ENCODE measurements at regions not wholly inside any gene's neighbourhood (a gene's known extent, or its start where the extent isn't known, plus 50 kb on each side); places are given as distances from the start of the nearest gene placed in this dataset.

GRCh38 chr1:5572794-5573193 is 419.4 kb downstream of the NPHP4 start:
- DNase-seq (no peak), ATAC-seq (ENCODE audit: insufficient read depth, low read depth) (no peak)
- TF ChIP-seq CTCF (IDR thresholded peaks at IDR 0.05; ENCODE audit: borderline replicate concordance, extremely low read depth, low read length, poor library complexity, severe bottlenecking) (no peak), EZH2 (IDR thresholded peaks at IDR 0.05; ENCODE audit: borderline replicate concordance, low read depth, low read length, severe bottlenecking) (no peak)
- H3K27ac ChIP-seq (ENCODE audit: low read length), result no peak overlapping the region
- H4K20me1 ChIP-seq (ENCODE audit: insufficient read depth, low read length), result no peaks in the 10 kb centered on the region
- H3K79me2 ChIP-seq (ENCODE audit: insufficient read depth, low read length), result no peaks in the 10 kb centered on the region
- H3K4me1 ChIP-seq (ENCODE audit: insufficient read depth, low read length), result no peaks in the 10 kb centered on the region
- H3K27me3 ChIP-seq (ENCODE audit: insufficient read depth, low read length, poor library complexity), result no peaks in the 10 kb centered on the region
- H2AFZ ChIP-seq (ENCODE audit: low read depth, low read length), result no peak overlapping the region
- no peak overlapping the region for H3K4me2 ChIP-seq (ENCODE audit: insufficient read depth, low read length)
- H3K4me3 ChIP-seq (ENCODE audit: low read depth in 1 of 2, low read length in 2 of 2), result no peak overlapping the region
- H3K36me3 ChIP-seq (ENCODE audit: insufficient read depth, low read length), result no peaks in the 10 kb centered on the region
- H3K9ac ChIP-seq (ENCODE audit: low read depth, low read length), result no peak overlapping the region
- peaks cover 5% of the 10 kb centered on the region for H3K9me3 ChIP-seq (ENCODE audit: insufficient read depth, low read length, severe bottlenecking)

- no peak overlapping the region for H3K4me2 ChIP-seq (ENCODE audit: insufficient read depth, low read length)
Measured at GRCh38 chr1:5571861-5572401, 420.3 kb downstream of the NPHP4 start.

GRCh38 chr1:5571438-5571837 is 420.8 kb downstream of the NPHP4 start:
- Histone ChIP-seq H3K9ac (ENCODE audit: low read depth, low read length) (no peak overlapping the region), H3K79me2 (ENCODE audit: insufficient read depth, low read length) (no peaks in the 10 kb centered on the region), H4K20me1 (ENCODE audit: insufficient read depth, low read length) (no peaks in the 10 kb centered on the region), H3K4me1 (ENCODE audit: insufficient read depth, low read length) (no peaks in the 10 kb centered on the region), H3K36me3 (ENCODE audit: insufficient read depth, low read length) (no peaks in the 10 kb centered on the region), H3K27ac (ENCODE audit: low read length) (no peak overlapping the region), H3K4me2 (ENCODE audit: insufficient read depth, low read length) (no peak overlapping the region), H3K9me3 (ENCODE audit: insufficient read depth, low read length, severe bottlenecking) (peaks cover 5% of the 10 kb centered on the region), H3K27me3 (ENCODE audit: insufficient read depth, low read length, poor library complexity) (no peaks in the 10 kb centered on the region), H3K4me3 (ENCODE audit: low read depth in 1 of 2, low read length in 2 of 2) (no peak overlapping the region), H2AFZ (ENCODE audit: low read depth, low read length) (no peak overlapping the region)
- ATAC-seq (ENCODE audit: insufficient read depth, low read depth), result no peak
- TF ChIP-seq CTCF (IDR thresholded peaks at IDR 0.05; ENCODE audit: borderline replicate concordance, extremely low read depth, low read length, poor library complexity, severe bottlenecking) (no peak), EZH2 (IDR thresholded peaks at IDR 0.05; ENCODE audit: borderline replicate concordance, low read depth, low read length, severe bottlenecking) (no peak)
- no peak for DNase-seq

More at GRCh38 chr1:5571861-5572401, 420.3 kb downstream of the NPHP4 start:
- no peak overlapping the region for H2AFZ ChIP-seq (ENCODE audit: low read depth, low read length)
- no peak for DNase-seq
- no peak overlapping the region for H3K27ac ChIP-seq (ENCODE audit: low read length)
- no peaks in the 10 kb centered on the region for H3K36me3 ChIP-seq (ENCODE audit: insufficient read depth, low read length)
- no peaks in the 10 kb centered on the region for H3K27me3 ChIP-seq (ENCODE audit: insufficient read depth, low read length, poor library complexity)
- H3K9me3 ChIP-seq (ENCODE audit: insufficient read depth, low read length, severe bottlenecking), result peaks cover 5% of the 10 kb centered on the region
- H3K79me2 ChIP-seq (ENCODE audit: insufficient read depth, low read length), result no peaks in the 10 kb centered on the region
- ATAC-seq (ENCODE audit: insufficient read depth, low read depth), result no peak
- TF ChIP-seq EZH2 (IDR thresholded peaks at IDR 0.05; ENCODE audit: borderline replicate concordance, low read depth, low read length, severe bottlenecking), result no peak
- no peak for TF ChIP-seq CTCF (IDR thresholded peaks at IDR 0.05; ENCODE audit: borderline replicate concordance, extremely low read depth, low read length, poor library complexity, severe bottlenecking)
- H3K4me3 ChIP-seq (ENCODE audit: low read depth in 1 of 2, low read length in 2 of 2), result no peak overlapping the region
- H3K9ac ChIP-seq (ENCODE audit: low read depth, low read length), result no peak overlapping the region
- no peaks in the 10 kb centered on the region for H4K20me1 ChIP-seq (ENCODE audit: insufficient read depth, low read length)
- H3K4me1 ChIP-seq (ENCODE audit: insufficient read depth, low read length), result no peaks in the 10 kb centered on the region

- H3K36me3 ChIP-seq (ENCODE audit: insufficient read depth, low read length), result no peaks in the 10 kb centered on the region
- no peak for TF ChIP-seq CTCF (IDR thresholded peaks at IDR 0.05; ENCODE audit: borderline replicate concordance, extremely low read depth, low read length, poor library complexity, severe bottlenecking)
- TF ChIP-seq EZH2 (IDR thresholded peaks at IDR 0.05; ENCODE audit: borderline replicate concordance, low read depth, low read length, severe bottlenecking), result no peak
Measured at GRCh38 chr1:5570931-5571330, 421.3 kb downstream of the NPHP4 start.

More at GRCh38 chr1:5570931-5571330, 421.3 kb downstream of the NPHP4 start:
- ATAC-seq (ENCODE audit: insufficient read depth, low read depth) (no peak), DNase-seq (no peak)
- Histone ChIP-seq H3K9me3 (ENCODE audit: insufficient read depth, low read length, severe bottlenecking) (peaks cover 5% of the 10 kb centered on the region), H4K20me1 (ENCODE audit: insufficient read depth, low read length) (no peaks in the 10 kb centered on the region), H3K27me3 (ENCODE audit: insufficient read depth, low read length, poor library complexity) (no peaks in the 10 kb centered on the region), H3K27ac (ENCODE audit: low read length) (no peak overlapping the region), H3K79me2 (ENCODE audit: insufficient read depth, low read length) (no peaks in the 10 kb centered on the region), H3K4me1 (ENCODE audit: insufficient read depth, low read length) (no peaks in the 10 kb centered on the region), H3K9ac (ENCODE audit: low read depth, low read length) (no peak overlapping the region), H2AFZ (ENCODE audit: low read depth, low read length) (no peak overlapping the region), H3K4me3 (ENCODE audit: low read depth in 1 of 2, low read length in 2 of 2) (no peak overlapping the region), H3K4me2 (ENCODE audit: insufficient read depth, low read length) (no peak overlapping the region)
